ENCODE measurements at regions not wholly inside any gene's neighbourhood (a gene's known extent, or its start where the extent isn't known, plus 50 kb on each side); places are given as distances from the start of the nearest gene placed in this dataset.

GRCh38 chr7:28349637-28350036, 62.7 kb upstream of the CREB5 start:
- TF ChIP-seq, protein P1, sequence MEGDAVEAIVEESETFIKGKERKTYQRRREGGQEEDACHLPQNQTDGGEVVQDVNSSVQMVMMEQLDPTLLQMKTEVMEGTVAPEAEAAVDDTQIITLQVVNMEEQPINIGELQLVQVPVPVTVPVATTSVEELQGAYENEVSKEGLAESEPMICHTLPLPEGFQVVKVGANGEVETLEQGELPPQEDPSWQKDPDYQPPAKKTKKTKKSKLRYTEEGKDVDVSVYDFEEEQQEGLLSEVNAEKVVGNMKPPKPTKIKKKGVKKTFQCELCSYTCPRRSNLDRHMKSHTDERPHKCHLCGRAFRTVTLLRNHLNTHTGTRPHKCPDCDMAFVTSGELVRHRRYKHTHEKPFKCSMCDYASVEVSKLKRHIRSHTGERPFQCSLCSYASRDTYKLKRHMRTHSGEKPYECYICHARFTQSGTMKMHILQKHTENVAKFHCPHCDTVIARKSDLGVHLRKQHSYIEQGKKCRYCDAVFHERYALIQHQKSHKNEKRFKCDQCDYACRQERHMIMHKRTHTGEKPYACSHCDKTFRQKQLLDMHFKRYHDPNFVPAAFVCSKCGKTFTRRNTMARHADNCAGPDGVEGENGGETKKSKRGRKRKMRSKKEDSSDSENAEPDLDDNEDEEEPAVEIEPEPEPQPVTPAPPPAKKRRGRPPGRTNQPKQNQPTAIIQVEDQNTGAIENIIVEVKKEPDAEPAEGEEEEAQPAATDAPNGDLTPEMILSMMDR (IDR thresholded peaks at IDR 0.05; ENCODE audit: low read length) = no peak
- TF ChIP-seq EZH2 (IDR thresholded peaks at IDR 0.05; ENCODE audit: borderline replicate concordance, low read length) = no peak
- no peak overlapping the region for H3K4me2 ChIP-seq (ENCODE audit: low read length)
- H3K9me2 ChIP-seq (ENCODE audit: low read depth, low read length) = no peaks in the 10 kb centered on the region
- no peak overlapping the region for H3K27ac ChIP-seq (ENCODE audit: low read depth, low read length, poor library complexity, severe bottlenecking)
- no peaks in the 10 kb centered on the region for H3K4me1 ChIP-seq (ENCODE audit: insufficient read depth, low read length, severe bottlenecking)
- no peaks in the 10 kb centered on the region for H3F3A ChIP-seq (ENCODE audit: insufficient read depth, low read length)
- no peaks in the 10 kb centered on the region for H4K20me1 ChIP-seq (ENCODE audit: insufficient read depth, low read length)
- H3K4me3 ChIP-seq (ENCODE audit: low read depth, low read length, poor library complexity, severe bottlenecking) = no peak overlapping the region
- no peaks in the 10 kb centered on the region for H3K9me3 ChIP-seq (ENCODE audit: low read length)
- no peak overlapping the region for H3K9ac ChIP-seq (ENCODE audit: low read length)
- H3K36me3 ChIP-seq (ENCODE audit: insufficient read depth, low read length) = no peaks in the 10 kb centered on the region
- no peaks in the 10 kb centered on the region for H3K27me3 ChIP-seq (ENCODE audit: insufficient read depth, low read length)
- no peak overlapping the region for H2AFZ ChIP-seq (ENCODE audit: low read length)
- no peaks in the 10 kb centered on the region for H3K79me2 ChIP-seq (ENCODE audit: insufficient read depth, low read length)

GRCh38 chr7:28350662-28351061, 61.7 kb upstream of the CREB5 start:
- H3K79me2 ChIP-seq (ENCODE audit: insufficient read depth, low read length) = no peaks in the 10 kb centered on the region
- H2AFZ ChIP-seq (ENCODE audit: low read length) = no peak overlapping the region
- TF ChIP-seq, protein P1 (IDR thresholded peaks at IDR 0.05; ENCODE audit: low read length) = no peak
- no peak for TF ChIP-seq EZH2 (IDR thresholded peaks at IDR 0.05; ENCODE audit: borderline replicate concordance, low read length)
- H3K36me3 ChIP-seq (ENCODE audit: insufficient read depth, low read length) = no peaks in the 10 kb centered on the region
- H3K4me1 ChIP-seq (ENCODE audit: insufficient read depth, low read length, severe bottlenecking) = no peaks in the 10 kb centered on the region
- no peak overlapping the region for H3K27ac ChIP-seq (ENCODE audit: low read depth, low read length, poor library complexity, severe bottlenecking)
- no peak overlapping the region for H3K4me3 ChIP-seq (ENCODE audit: low read depth, low read length, poor library complexity, severe bottlenecking)
- H3K4me2 ChIP-seq (ENCODE audit: low read length) = no peak overlapping the region
- no peaks in the 10 kb centered on the region for H4K20me1 ChIP-seq (ENCODE audit: insufficient read depth, low read length)
- no peaks in the 10 kb centered on the region for H3K27me3 ChIP-seq (ENCODE audit: insufficient read depth, low read length)
- no peaks in the 10 kb centered on the region for H3F3A ChIP-seq (ENCODE audit: insufficient read depth, low read length)
- no peaks in the 10 kb centered on the region for H3K9me2 ChIP-seq (ENCODE audit: low read depth, low read length)
- no peaks in the 10 kb centered on the region for H3K9me3 ChIP-seq (ENCODE audit: low read length)
- no peak overlapping the region for H3K9ac ChIP-seq (ENCODE audit: low read length)

GRCh38 chr7:28351450-28351849, 60.9 kb upstream of the CREB5 start:
- Histone ChIP-seq H2AFZ (ENCODE audit: low read length) (no peak overlapping the region), H3K27me3 (ENCODE audit: insufficient read depth, low read length) (no peaks in the 10 kb centered on the region), H3K9me3 (ENCODE audit: low read length) (no peaks in the 10 kb centered on the region), H3K27ac (ENCODE audit: low read depth, low read length, poor library complexity, severe bottlenecking) (no peak overlapping the region), H3K36me3 (ENCODE audit: insufficient read depth, low read length) (no peaks in the 10 kb centered on the region), H3K9me2 (ENCODE audit: low read depth, low read length) (no peaks in the 10 kb centered on the region), H3K79me2 (ENCODE audit: insufficient read depth, low read length) (no peaks in the 10 kb centered on the region), H4K20me1 (ENCODE audit: insufficient read depth, low read length) (no peaks in the 10 kb centered on the region), H3K9ac (ENCODE audit: low read length) (no peak overlapping the region), H3K4me1 (ENCODE audit: insufficient read depth, low read length, severe bottlenecking) (no peaks in the 10 kb centered on the region), H3K4me2 (ENCODE audit: low read length) (no peak overlapping the region), H3F3A (ENCODE audit: insufficient read depth, low read length) (no peaks in the 10 kb centered on the region), H3K4me3 (ENCODE audit: low read depth, low read length, poor library complexity, severe bottlenecking) (no peak overlapping the region)
- TF ChIP-seq, protein P1 (IDR thresholded peaks at IDR 0.05; ENCODE audit: low read length) = no peak
- no peak for TF ChIP-seq EZH2 (IDR thresholded peaks at IDR 0.05; ENCODE audit: borderline replicate concordance, low read length)
